ENCODE measurements at regions not wholly inside any gene's neighbourhood (a gene's known extent, or its start where the extent isn't known, plus 50 kb on each side); places are given as distances from the start of the nearest gene placed in this dataset.

DNA sequence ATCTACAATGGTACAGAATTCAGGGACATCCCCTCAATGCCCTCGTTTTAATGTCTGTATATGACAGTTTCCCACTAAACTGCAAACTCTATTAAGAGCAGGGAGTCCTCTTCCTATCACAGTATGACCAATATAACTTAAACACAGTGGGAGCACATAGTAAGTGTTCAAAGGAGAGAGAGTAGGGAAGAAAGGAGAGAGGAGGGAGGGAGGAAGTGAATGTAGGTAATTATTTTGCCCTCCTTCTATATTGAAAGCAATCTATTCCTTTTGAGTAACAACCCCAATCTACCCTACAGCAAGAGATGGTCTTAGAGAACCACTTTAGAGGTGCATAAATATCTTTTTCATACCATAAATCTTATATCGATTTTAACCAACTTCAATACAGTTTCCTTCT lies 121.4 kb downstream of the MRPL39 start:
- no peak for TF ChIP-seq JUN (IDR thresholded peaks at IDR 0.05; ENCODE audit: low read depth, low read length)
- TF ChIP-seq SIRT6 (IDR thresholded peaks at IDR 0.05; ENCODE audit: low read length), result no peak
- no peak for TF ChIP-seq TAF7 (optimal IDR thresholded peaks at IDR 0.05; ENCODE audit: borderline replicate concordance, low read depth, low read length)
- no peak for TF ChIP-seq POLR2AphosphoS5 (IDR thresholded peaks at IDR 0.05; ENCODE audit: low read depth, low read length)
- H3K27ac ChIP-seq (ENCODE audit: low read depth, low read length), result no peak overlapping the region
- H3K79me2 ChIP-seq (ENCODE audit: control insufficient read depth in 1 of 2, insufficient read depth in 2 of 2, low read length in 2 of 2), result no peaks in the 10 kb centered on the region
- no peaks in the 10 kb centered on the region for H3K4me1 ChIP-seq (replicated peaks in 1 of 4; ENCODE audit: control insufficient read depth in 3 of 4, insufficient read depth in 4 of 4, low read length in 3 of 4)
- no peak overlapping the region for H2BK20ac ChIP-seq (ENCODE audit: low read length)
- 88 to 100% methylated on average over 1 to 2 of the region's 2 CpGs for WGBS, 2 experiments (ENCODE audit: extremely low coverage in 1 of 2, insufficient coverage in 1 of 2, insufficient read length in 1 of 2, insufficient replicate concordance in 2 of 2, low coverage in 1 of 2, low lambda C conversion rate in 2 of 2, missing lambda C conversion rate in 1 of 2)
- H3K4me3 ChIP-seq (ENCODE audit: extremely low read depth in 1 of 4, insufficient read depth in 2 of 4, low read depth in 3 of 4, low read length in 4 of 4), result no peak overlapping the region
- H2AK5ac ChIP-seq (ENCODE audit: low read depth, low read length), result no peak overlapping the region
- no peak overlapping the region for H3K14ac ChIP-seq (ENCODE audit: insufficient read length)
- H3K27me3 ChIP-seq (replicated peaks in 1 of 4; ENCODE audit: control insufficient read depth in 3 of 4, extremely low read depth in 1 of 4, insufficient read depth in 3 of 4, low read length in 3 of 4), result no peaks in the 10 kb centered on the region
- no peak overlapping the region for H2BK5ac ChIP-seq (ENCODE audit: low read depth, low read length)
- CTCF ChIA-PET (ENCODE audit: partially characterized antibody), result no interaction called here
- H3K23me2 ChIP-seq (ENCODE audit: low read depth, low read length), result no peaks in the 10 kb centered on the region
- no peak for FAIRE-seq
- H3K36me3 ChIP-seq (ENCODE audit: control insufficient read depth in 2 of 4, insufficient read depth in 4 of 4, low read length in 3 of 4), result no peaks in the 10 kb centered on the region
- no peak overlapping the region for H3K4ac ChIP-seq (replicated peaks; ENCODE audit: insufficient read length, low read depth, low read length)
- no peaks in the 10 kb centered on the region for H4K20me1 ChIP-seq (replicated peaks in 1 of 2; ENCODE audit: control insufficient read depth in 1 of 2, insufficient read depth in 2 of 2, low read length in 2 of 2)
- H2AFZ ChIP-seq (ENCODE audit: low read length), result no peak overlapping the region
- no peak overlapping the region for H3K18ac ChIP-seq (ENCODE audit: extremely low read depth, low read length)
- H4K8ac ChIP-seq (ENCODE audit: extremely low read depth, insufficient read depth, low read length), result no peak overlapping the region
- no peak overlapping the region for H2BK15ac ChIP-seq (ENCODE audit: low read length)
- H3K9ac ChIP-seq (replicated peaks in 1 of 4; ENCODE audit: extremely low read depth in 1 of 4, low read depth in 3 of 4, low read length in 3 of 4), result no peak overlapping the region
- no peak overlapping the region for H3K4me2 ChIP-seq (ENCODE audit: insufficient read depth in 1 of 2, low read depth in 2 of 2, low read length in 2 of 2)
- H3K23ac ChIP-seq (ENCODE audit: insufficient read length), result no peak overlapping the region
- no peak overlapping the region for H4K91ac ChIP-seq (replicated peaks; ENCODE audit: insufficient read length, low read length)
- no peak overlapping the region for H2BK120ac ChIP-seq (replicated peaks; ENCODE audit: low read depth, low read length)
- 0 out of 4 replicates have a peak, but pooled peaks cover 0 to 5% of the 10 kb centered on the region in 2 experiments for H3K9me3 ChIP-seq (ENCODE audit: insufficient read depth in 2 of 2, low read depth in 1 of 2, low read length in 1 of 2)
- H3K56ac ChIP-seq (replicated peaks; ENCODE audit: insufficient read length, low read depth, low read length), result no peak overlapping the region
- H2BK12ac ChIP-seq (ENCODE audit: low read depth, low read length), result no peak overlapping the region
- DNase-seq (ENCODE audit: low read depth in 1 of 2, low spot score in 2 of 2), result no peak
- H4K5ac ChIP-seq (ENCODE audit: insufficient read length, low read depth, low read length), result no peak overlapping the region
- POLR2A ChIA-PET (ENCODE audit: partially characterized antibody), result no interaction called here
- H3K79me1 ChIP-seq (ENCODE audit: low read depth, low read length), result no peaks in the 10 kb centered on the region
